ENCODE measurements at regions not wholly inside any gene's neighbourhood (a gene's known extent, or its start where the extent isn't known, plus 50 kb on each side); places are given as distances from the start of the nearest gene placed in this dataset.

GRCh38 chr10:124300224-124300623 is 118.5 kb downstream of the OAT start:
- TF ChIP-seq JUNB (IDR thresholded peaks at IDR 0.05; ENCODE audit: unreplicated experiment) = no peak
- TF ChIP-seq ZNF331 (CRISPR knock-in tag; IDR thresholded peaks at IDR 0.05; ENCODE audit: low read depth) = no peak
- TF ChIP-seq NANOG (IDR thresholded peaks at IDR 0.05; ENCODE audit: borderline replicate concordance) = no peak
- TF ChIP-seq EZH2phosphoT487 (IDR thresholded peaks at IDR 0.05; ENCODE audit: unreplicated experiment) = no peak
- TF ChIP-seq ZNF114 (CRISPR knock-in tag; IDR thresholded peaks at IDR 0.05) = no peak
- TF ChIP-seq CREB1 (CRISPR knock-in tag; IDR thresholded peaks at IDR 0.05; ENCODE audit: low read depth) = no peak
- TF ChIP-seq, protein P1, sequence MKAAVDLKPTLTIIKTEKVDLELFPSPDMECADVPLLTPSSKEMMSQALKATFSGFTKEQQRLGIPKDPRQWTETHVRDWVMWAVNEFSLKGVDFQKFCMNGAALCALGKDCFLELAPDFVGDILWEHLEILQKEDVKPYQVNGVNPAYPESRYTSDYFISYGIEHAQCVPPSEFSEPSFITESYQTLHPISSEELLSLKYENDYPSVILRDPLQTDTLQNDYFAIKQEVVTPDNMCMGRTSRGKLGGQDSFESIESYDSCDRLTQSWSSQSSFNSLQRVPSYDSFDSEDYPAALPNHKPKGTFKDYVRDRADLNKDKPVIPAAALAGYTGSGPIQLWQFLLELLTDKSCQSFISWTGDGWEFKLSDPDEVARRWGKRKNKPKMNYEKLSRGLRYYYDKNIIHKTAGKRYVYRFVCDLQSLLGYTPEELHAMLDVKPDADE (IDR thresholded peaks at IDR 0.05) = no peak
- H2AFZ ChIP-seq = no peak overlapping the region
- H3K79me2 ChIP-seq (replicated peaks; ENCODE audit: insufficient read depth) = no peaks in the 10 kb centered on the region
- no peaks in the 10 kb centered on the region for H3K4me1 ChIP-seq (ENCODE audit: insufficient read depth)
- no peak overlapping the region for H3K4me3 ChIP-seq
- H3K9me3 Mint-ChIP-seq = peaks cover 22% of the 10 kb centered on the region
- H3K4me1 Mint-ChIP-seq = no peaks in the 10 kb centered on the region
- no peak overlapping the region for H3K4me2 ChIP-seq
- H3K27ac Mint-ChIP-seq = no peak overlapping the region
- H3F3A ChIP-seq (replicated peaks; ENCODE audit: low read depth) = no peaks in the 10 kb centered on the region
- ATAC-seq (no peak), DNase-seq (ENCODE audit: low spot score) (no peak)
- peaks cover 3% of the 10 kb centered on the region for H3K27me3 Mint-ChIP-seq (ENCODE audit: insufficient read depth, low read depth, poor library complexity)
- no peak overlapping the region for H3K4me3 Mint-ChIP-seq
- no peak overlapping the region for H3K27ac ChIP-seq (ENCODE audit: low read depth)
- no peaks in the 10 kb centered on the region for H3K9me2 ChIP-seq (ENCODE audit: insufficient read depth)
- peaks cover 11% of the 10 kb centered on the region for H3K36me3 Mint-ChIP-seq (ENCODE audit: low read depth)
- no peaks in the 10 kb centered on the region for H3K27me3 ChIP-seq (ENCODE audit: insufficient read depth)
- H4K20me1 ChIP-seq (replicated peaks; ENCODE audit: insufficient read depth) = no peaks in the 10 kb centered on the region
- no peaks in the 10 kb centered on the region for H3K36me3 ChIP-seq (ENCODE audit: insufficient read depth)

DNA sequence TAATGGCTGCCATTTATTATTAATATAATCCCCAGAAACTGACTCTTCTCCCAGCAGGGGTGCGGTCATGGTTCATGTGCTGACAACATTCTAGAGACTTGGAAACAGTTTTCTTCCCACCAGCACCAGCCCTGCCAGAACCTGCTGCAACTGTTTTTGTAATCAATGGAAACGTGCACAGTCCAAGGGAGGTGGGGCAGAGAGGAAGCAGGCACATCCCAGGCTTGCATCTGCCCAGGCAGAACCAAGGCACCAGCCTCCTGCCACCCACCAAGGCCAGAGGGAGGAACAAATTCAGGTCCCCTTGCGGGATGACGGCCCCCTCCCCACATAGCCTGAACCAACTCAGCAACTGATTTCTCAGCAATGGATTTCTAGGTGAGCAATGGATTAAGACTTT is 119.0 kb downstream of the OAT start:
- H2AFZ ChIP-seq = no peak overlapping the region
- no peak overlapping the region for H3K27ac ChIP-seq (ENCODE audit: low read depth)
- H3K4me2 ChIP-seq = no peak overlapping the region
- H3K36me3 ChIP-seq (ENCODE audit: insufficient read depth) = no peaks in the 10 kb centered on the region
- no peaks in the 10 kb centered on the region for H3K9me2 ChIP-seq (ENCODE audit: insufficient read depth)
- Mint-ChIP-seq H3K27me3 (ENCODE audit: insufficient read depth, low read depth, poor library complexity) (peaks cover 3% of the 10 kb centered on the region), H3K27ac (no peak overlapping the region), H3K36me3 (ENCODE audit: low read depth) (peaks cover 11% of the 10 kb centered on the region), H3K4me3 (no peak overlapping the region), H3K9me3 (peaks cover 22% of the 10 kb centered on the region), H3K4me1 (no peaks in the 10 kb centered on the region)
- H3K27me3 ChIP-seq (ENCODE audit: insufficient read depth) = no peaks in the 10 kb centered on the region
- H3K79me2 ChIP-seq (replicated peaks; ENCODE audit: insufficient read depth) = no peaks in the 10 kb centered on the region
- no peaks in the 10 kb centered on the region for H3K4me1 ChIP-seq (ENCODE audit: insufficient read depth)
- ATAC-seq = no peak
- no peaks in the 10 kb centered on the region for H4K20me1 ChIP-seq (replicated peaks; ENCODE audit: insufficient read depth)
- no peaks in the 10 kb centered on the region for H3F3A ChIP-seq (replicated peaks; ENCODE audit: low read depth)
- no peak for DNase-seq (ENCODE audit: low spot score)
- no peak overlapping the region for H3K4me3 ChIP-seq
- TF ChIP-seq NANOG (IDR thresholded peaks at IDR 0.05; ENCODE audit: borderline replicate concordance) = no peak
- no peak for TF ChIP-seq CTCF (conservative IDR thresholded peaks at IDR 0.05; ENCODE audit: low read depth in 2 of 2)
- TF ChIP-seq REST (IDR thresholded peaks at IDR 0.05; ENCODE audit: unreplicated experiment) = no peak
- TF ChIP-seq, protein P1 (IDR thresholded peaks at IDR 0.05) = no peak
- TF ChIP-seq STAT1 (IDR thresholded peaks at IDR 0.05; ENCODE audit: unreplicated experiment) = no peak
- no peak for TF ChIP-seq POLR2AphosphoS5 (IDR thresholded peaks at IDR 0.05; ENCODE audit: low read depth)
- TF ChIP-seq EZH2 (IDR thresholded peaks at IDR 0.05; ENCODE audit: low read depth, unreplicated experiment) = no peak
- TF ChIP-seq ZNF114 (CRISPR knock-in tag; IDR thresholded peaks at IDR 0.05) = no peak
- TF ChIP-seq JUNB (IDR thresholded peaks at IDR 0.05; ENCODE audit: unreplicated experiment) = no peak
- TF ChIP-seq ZNF331 (CRISPR knock-in tag; IDR thresholded peaks at IDR 0.05; ENCODE audit: low read depth) = no peak
